Loucy (cell line): ENCODE measurements at regions not wholly inside any gene's neighbourhood (a gene's known extent, or its start where the extent isn't known, plus 50 kb on each side); places are given as distances from the start of the nearest gene placed in this dataset.

Source experiments
- H2AFZ ChIP-seq: fragments of 200-600 bp; sonication (generic); 2 replicates; pipeline ENCODE4 v1.6.0; 2016; ENCODE audit warnings: antibody characterized with exemption, mild to moderate bottlenecking, low read length, moderate library complexity
- H3F3A ChIP-seq: fragments of 200-600 bp; 2 replicates; pipeline ENCODE4 v1.6.0; 2016; ENCODE audit warnings: antibody characterized with exemption, low read depth, mild to moderate bottlenecking
- H3K27me3 ChIP-seq: fragments of 200-600 bp; sonication (generic); 2 replicates; pipeline ENCODE4 v1.6.1; 2014; ENCODE audit warnings: low read length, mild to moderate bottlenecking; ENCODE audit not compliant: insufficient read depth, poor library complexity, severe bottlenecking
- H3K36me3 ChIP-seq: fragments of 200-600 bp; sonication (generic); 2 replicates; pipeline ENCODE4 v1.6.1; 2016; ENCODE audit warnings: low read length; ENCODE audit not compliant: insufficient read depth
- H3K4me1 ChIP-seq: fragments of 200-600 bp; sonication (generic); 2 replicates; pipeline ENCODE4 v1.5.1; 2014; ENCODE audit warnings: low read length, mild to moderate bottlenecking; ENCODE audit not compliant: insufficient read depth, poor library complexity, severe bottlenecking
- H3K4me2 ChIP-seq: fragments of 200-600 bp; sonication (generic); 2 replicates; pipeline ENCODE4 v1.6.0; 2014; ENCODE audit warnings: antibody characterized with exemption, low read length, low read depth, mild to moderate bottlenecking; ENCODE audit not compliant: poor library complexity, severe bottlenecking
- H3K4me3 ChIP-seq: fragments of 200-600 bp; sonication (generic); 2 replicates; pipeline ENCODE4 v1.5.1; 2014; ENCODE audit warnings: low read length, mild to moderate bottlenecking, mixed read lengths; ENCODE audit not compliant: poor library complexity, severe bottlenecking
- H3K79me2 ChIP-seq: fragments of 200-600 bp; sonication (generic); 2 replicates; pipeline ENCODE4 v1.6.1; 2014; ENCODE audit warnings: low read length; ENCODE audit not compliant: insufficient read depth
- H3K9ac ChIP-seq: fragments of 200-600 bp; sonication (generic); 2 replicates; pipeline ENCODE4 v1.6.0; 2014; ENCODE audit warnings: mild to moderate bottlenecking, low read depth, low read length, moderate library complexity; ENCODE audit not compliant: poor library complexity, severe bottlenecking
- H3K9me2 ChIP-seq: fragments of 200-600 bp; sonication (generic); replicated peaks from 2 replicates; pipeline ENCODE4 v1.6.1; 2016; ENCODE audit warnings: low read depth, low read length, mixed read lengths
- H3K9me3 ChIP-seq: fragments of 200-600 bp; sonication (generic); 2 replicates; pipeline ENCODE4 v1.6.1; 2014; ENCODE audit warnings: mild to moderate bottlenecking, antibody characterized with exemption, low read length, low read depth; ENCODE audit not compliant: insufficient read depth
- H4K20me1 ChIP-seq: fragments of 200-600 bp; sonication (generic); 2 replicates; pipeline ENCODE4 v1.6.0; 2014; ENCODE audit warnings: antibody characterized with exemption, low read length, mild to moderate bottlenecking; ENCODE audit not compliant: insufficient read depth, poor library complexity, severe bottlenecking
- EZH2phosphoT487 ChIP-seq: fragments of 200-600 bp; IDR thresholded peaks from 2 replicates; pipeline ENCODE4 v1.6.1; 2018; ENCODE audit warnings: antibody characterized with exemption, mild to moderate bottlenecking, moderate library complexity, borderline replicate concordance
- TF ChIP-seq, protein P1 (sequence below): fragments of 200-600 bp; sonication (generic); conservative IDR thresholded peaks from 2 replicates; pipeline ENCODE4 v1.5.1; 2014; ENCODE audit warnings: mild to moderate bottlenecking, antibody characterized with exemption, low read length

DNA sequence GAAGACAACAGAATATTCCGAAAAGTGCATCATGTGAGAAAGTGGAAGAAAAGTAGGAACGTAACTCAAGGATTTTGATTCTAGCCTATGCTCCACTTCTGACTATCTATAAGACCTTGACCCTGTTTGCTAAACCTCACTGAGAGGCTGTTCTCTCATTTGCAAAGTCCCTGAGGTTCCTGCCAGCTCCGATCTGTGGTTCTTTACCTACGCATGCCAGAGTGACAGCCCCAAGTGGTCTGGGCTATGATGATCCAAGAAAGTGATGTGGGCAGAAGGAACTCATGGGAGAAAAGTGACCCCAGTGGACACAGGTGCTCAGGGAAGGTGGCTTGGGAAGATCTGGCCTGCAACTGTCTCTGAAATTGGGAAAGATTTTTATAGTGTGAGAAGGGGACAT is 301.1 kb upstream of the CDH11 start:
- H3K36me3 ChIP-seq: no peaks in the 10 kb centered on the region
- H2AFZ ChIP-seq: no peak overlapping the region
- H3K4me1 ChIP-seq: no peaks in the 10 kb centered on the region
- no peaks in the 10 kb centered on the region for H4K20me1 ChIP-seq
- TF ChIP-seq EZH2phosphoT487: no peak
- TF ChIP-seq, protein P1, sequence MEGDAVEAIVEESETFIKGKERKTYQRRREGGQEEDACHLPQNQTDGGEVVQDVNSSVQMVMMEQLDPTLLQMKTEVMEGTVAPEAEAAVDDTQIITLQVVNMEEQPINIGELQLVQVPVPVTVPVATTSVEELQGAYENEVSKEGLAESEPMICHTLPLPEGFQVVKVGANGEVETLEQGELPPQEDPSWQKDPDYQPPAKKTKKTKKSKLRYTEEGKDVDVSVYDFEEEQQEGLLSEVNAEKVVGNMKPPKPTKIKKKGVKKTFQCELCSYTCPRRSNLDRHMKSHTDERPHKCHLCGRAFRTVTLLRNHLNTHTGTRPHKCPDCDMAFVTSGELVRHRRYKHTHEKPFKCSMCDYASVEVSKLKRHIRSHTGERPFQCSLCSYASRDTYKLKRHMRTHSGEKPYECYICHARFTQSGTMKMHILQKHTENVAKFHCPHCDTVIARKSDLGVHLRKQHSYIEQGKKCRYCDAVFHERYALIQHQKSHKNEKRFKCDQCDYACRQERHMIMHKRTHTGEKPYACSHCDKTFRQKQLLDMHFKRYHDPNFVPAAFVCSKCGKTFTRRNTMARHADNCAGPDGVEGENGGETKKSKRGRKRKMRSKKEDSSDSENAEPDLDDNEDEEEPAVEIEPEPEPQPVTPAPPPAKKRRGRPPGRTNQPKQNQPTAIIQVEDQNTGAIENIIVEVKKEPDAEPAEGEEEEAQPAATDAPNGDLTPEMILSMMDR: no peak
- no peaks in the 10 kb centered on the region for H3K27me3 ChIP-seq
- no peak overlapping the region for H3K4me2 ChIP-seq
- no peak overlapping the region for H3K9ac ChIP-seq
- H3K4me3 ChIP-seq: no peak overlapping the region
- H3F3A ChIP-seq: no peaks in the 10 kb centered on the region
- H3K9me2 ChIP-seq: no peaks in the 10 kb centered on the region
- peaks cover 6% of the 10 kb centered on the region; the same call in 1 of the 2 replicates for H3K9me3 ChIP-seq
- H3K79me2 ChIP-seq: no peaks in the 10 kb centered on the region

DNA sequence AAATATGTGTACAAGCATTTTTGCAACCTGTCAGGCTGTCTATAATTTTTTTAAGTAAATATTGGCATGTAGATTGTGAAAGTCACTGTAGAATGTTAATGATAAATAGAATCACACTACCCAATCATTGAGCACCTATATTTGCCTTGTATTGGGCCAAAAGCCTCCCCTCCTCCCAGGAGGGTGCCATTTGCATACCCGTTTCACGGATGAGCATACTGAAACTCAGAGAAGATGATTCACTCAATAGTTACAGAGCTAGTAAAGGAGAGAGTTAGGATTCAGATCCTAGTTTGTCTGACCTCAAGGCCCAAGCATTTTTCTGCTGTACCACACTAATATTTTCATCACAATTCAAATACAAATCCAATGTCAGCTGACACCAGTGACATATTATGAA is 299.7 kb upstream of the CDH11 start:
- no peaks in the 10 kb centered on the region for H3F3A ChIP-seq
- H3K4me2 ChIP-seq: no peak overlapping the region
- no peak for TF ChIP-seq EZH2phosphoT487
- TF ChIP-seq, protein P1: no peak
- H3K4me3 ChIP-seq: no peak overlapping the region
- H4K20me1 ChIP-seq: no peaks in the 10 kb centered on the region
- no peak overlapping the region for H2AFZ ChIP-seq
- H3K36me3 ChIP-seq: no peaks in the 10 kb centered on the region
- H3K9me2 ChIP-seq: no peaks in the 10 kb centered on the region
- H3K9ac ChIP-seq: no peak overlapping the region
- H3K27me3 ChIP-seq: no peaks in the 10 kb centered on the region
- H3K79me2 ChIP-seq: no peaks in the 10 kb centered on the region
- H3K4me1 ChIP-seq: no peaks in the 10 kb centered on the region
- peaks cover 6% of the 10 kb centered on the region; the same call in 1 of the 2 replicates for H3K9me3 ChIP-seq

DNA sequence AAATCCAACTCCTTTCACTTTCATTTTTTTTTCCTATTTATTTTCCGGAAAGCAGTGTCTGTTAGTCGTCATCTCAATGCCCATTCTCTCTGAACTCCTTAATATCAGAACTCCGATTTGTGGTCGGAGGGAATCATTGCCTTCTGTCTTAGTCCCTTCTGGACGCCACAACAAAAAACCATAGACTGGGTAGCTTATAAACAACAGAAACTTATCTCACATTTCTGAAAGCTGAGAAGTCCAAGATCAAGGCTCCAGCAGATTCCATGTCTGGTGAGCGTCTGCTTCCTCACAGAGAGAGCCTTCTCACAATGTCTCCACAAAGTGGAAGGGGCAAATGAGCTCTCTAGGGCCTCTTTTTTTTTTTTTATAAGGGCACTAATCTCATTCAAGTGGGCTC is 296.6 kb upstream of the CDH11 start:
- TF ChIP-seq, protein P1: no peak
- no peaks in the 10 kb centered on the region for H3K27me3 ChIP-seq
- no peaks in the 10 kb centered on the region for H4K20me1 ChIP-seq
- no peak overlapping the region for H3K4me2 ChIP-seq
- H3K79me2 ChIP-seq: no peaks in the 10 kb centered on the region
- H3K4me1 ChIP-seq: no peaks in the 10 kb centered on the region
- H3K4me3 ChIP-seq: no peak overlapping the region
- no peaks in the 10 kb centered on the region for H3K9me2 ChIP-seq
- no peak overlapping the region for H2AFZ ChIP-seq
- H3K9me3 ChIP-seq: peaks cover 6% of the 10 kb centered on the region; the same call in 1 of the 2 replicates
- no peaks in the 10 kb centered on the region for H3F3A ChIP-seq
- H3K9ac ChIP-seq: no peak overlapping the region
- no peaks in the 10 kb centered on the region for H3K36me3 ChIP-seq
